HS-5 (cell line): ENCODE measurements at regions not wholly inside any gene's neighbourhood (a gene's known extent, or its start where the extent isn't known, plus 50 kb on each side); places are given as distances from the start of the nearest gene placed in this dataset.

Experiments
- DNase-seq: peaks from one replicate; pipeline ENCODE4 v3.0.0-alpha.2; 2012; ENCODE audit warnings: low read depth

DNA sequence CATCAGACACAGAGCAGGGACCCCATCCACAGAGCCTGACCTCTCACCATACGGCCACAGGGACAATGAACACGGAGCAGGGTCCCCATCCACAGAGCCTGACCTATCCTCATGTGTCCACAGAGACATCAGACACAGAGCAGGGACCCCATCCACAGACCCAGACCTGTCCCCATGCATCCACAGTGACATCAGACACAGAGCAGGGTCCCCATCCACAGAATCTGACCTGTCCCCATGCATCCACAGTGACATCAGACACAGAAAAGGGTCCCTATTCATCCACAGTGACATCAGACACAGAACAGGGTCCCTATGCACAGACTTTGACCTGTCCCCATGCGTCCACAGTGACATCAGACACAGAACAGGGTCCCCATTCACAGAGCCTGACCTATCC lies 325.1 kb upstream of the RAB6C start:
- DNase-seq: no peak

DNA sequence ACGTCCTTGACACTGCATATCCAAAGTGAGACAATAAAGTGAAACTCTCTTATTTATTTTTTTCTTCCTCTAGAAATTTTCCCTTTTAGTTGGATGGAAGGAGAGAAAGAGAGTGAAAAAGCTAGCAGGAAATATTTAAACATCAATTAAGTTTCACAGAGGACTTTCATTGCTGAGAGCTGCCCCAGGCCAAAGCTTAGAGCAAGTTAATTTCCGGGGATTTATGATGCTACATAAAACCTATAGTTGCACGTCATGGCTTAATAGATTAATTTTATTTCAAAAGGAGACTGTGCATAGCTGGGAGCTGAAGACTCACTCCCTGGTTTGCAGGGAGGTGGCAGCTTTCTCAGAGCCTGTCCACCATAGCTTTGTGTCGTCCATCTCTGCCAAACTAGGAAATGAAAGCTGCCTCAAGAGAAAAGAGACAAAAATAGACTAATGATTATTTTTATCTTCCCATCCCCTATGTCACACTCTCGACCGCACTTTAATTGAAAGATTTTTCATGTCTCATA lies 323.3 kb upstream of the RAB6C start:
- DNase-seq: no peak

DNA sequence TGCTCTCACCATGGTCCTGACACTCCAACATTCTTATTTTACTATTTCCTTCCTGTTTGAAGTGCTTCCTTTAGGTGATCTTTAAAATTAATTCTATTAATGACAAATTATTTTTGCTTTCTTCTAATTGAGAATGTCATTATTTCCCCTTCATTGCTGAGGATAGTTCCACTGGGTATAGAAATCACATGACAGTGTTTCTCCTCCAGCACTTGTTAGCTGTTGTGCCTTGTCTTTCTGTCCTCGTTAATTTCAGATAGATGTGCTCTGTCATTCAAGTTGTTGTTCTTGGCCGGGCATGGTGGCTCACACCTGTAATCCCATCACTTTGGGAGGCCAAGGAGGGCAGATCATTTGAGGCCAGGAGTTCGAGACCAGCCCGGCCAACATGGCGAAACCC lies 321.0 kb upstream of the RAB6C start:
- DNase-seq: no peak

DNA sequence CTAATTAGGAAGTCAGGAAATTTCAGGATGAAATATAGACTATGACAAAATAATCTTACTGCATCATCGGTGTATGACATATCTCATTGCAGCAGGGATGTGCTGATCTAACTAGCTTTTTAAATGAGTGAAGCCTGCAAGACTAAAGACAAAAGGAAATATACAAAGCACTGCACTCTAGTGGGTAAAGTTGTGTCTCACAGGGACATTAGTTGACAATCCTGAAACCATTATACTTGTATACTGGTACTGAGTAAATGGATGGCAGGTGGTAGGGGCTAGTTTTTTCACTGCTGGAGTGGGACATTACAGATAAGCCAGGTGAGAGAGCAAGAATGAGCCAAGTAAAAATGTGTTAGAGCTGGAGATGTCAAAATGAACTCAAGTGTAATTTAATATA lies 317.5 kb upstream of the RAB6C start:
- no peak for DNase-seq

DNA sequence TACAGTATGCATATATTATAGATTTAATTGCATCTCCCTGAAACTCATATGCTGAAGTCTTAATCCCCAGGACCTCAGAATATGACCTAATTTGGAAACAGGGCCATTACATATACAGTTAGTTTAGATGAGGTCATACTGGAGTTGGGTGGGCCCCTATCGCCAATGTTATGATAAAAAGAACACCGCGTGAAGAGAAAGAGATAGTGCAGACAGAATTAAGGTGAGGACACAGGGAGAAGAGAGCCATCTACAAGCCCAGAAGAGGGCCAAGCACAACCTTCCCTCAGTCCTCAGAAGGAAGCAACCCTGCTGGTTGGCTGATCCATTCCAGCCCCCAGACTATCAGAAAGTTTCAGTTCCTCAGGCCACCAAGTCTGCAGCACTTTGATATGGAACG lies 311.9 kb upstream of the RAB6C start:
- DNase-seq: no peak

- no peak for DNase-seq
Measured at GRCh38 chr2:129672521-129672920, 306.9 kb upstream of the RAB6C start.

DNA sequence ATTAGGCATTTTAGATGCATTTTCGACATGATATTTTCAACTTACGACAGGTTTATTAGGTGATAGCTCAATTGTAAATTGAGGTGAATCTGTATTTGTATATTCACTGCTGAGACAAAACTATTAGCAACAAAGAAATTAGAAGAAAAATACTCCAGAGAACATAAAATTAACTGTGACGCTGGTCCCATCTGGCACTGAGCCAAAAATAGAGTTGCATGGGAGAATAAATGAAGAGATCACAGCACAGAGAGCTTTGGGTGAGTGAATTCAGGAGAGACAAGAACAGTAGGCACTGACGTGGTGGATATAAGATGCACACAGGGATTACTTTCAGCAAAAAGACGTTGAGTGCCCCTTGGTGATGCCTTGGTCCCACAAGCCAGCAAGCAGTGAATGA lies 306.2 kb upstream of the RAB6C start:
- no peak for DNase-seq

GRCh38 chr2:129673847-129674711 lies 305.4 kb upstream of the RAB6C start:
- no peak for DNase-seq

DNA sequence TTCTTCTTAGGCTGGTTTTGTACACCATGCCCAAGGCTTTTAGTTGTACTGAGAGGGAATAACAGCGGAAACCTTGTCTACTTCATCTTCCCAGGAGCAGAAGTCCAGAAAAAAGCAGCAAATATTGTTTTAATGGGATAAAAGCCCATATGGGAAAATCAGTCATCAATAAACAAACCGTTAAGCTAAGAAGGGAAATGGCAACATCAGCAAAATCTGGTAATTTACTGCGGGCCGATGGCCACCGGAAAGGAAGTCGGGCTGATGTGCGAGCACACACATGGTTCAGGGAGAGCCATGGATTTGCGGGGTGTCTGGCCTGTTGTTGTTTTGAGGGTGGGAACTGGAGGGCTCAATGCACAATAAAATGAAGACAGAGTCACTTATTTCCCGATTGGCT lies 300.7 kb upstream of the RAB6C start:
- no peak for DNase-seq

- no peak for DNase-seq
Measured at GRCh38 chr2:129681788-129682187, 297.7 kb upstream of the RAB6C start.

GRCh38 chr2:129689653-129690448 lies 289.6 kb upstream of the RAB6C start:
- DNase-seq: no peak

DNA sequence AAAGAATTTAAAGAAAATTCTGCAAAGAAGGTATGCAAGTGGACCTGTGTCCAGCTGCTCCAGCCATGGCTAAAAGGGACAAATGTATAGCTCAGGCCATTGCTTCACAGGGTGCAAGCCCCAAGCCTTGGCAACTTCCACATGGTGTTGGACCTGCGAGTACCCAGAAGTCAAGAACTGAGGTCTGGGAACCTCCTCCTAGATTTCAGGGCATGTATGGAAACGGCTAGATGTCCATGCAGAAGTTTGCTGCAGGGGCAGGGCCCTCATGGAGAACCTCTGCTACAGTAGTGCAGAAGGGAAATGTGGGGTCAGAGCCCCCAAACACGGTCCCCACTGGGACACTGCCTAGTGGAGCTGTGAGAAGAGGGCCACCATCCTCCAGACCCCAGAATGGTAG lies 284.0 kb upstream of the RAB6C start:
- DNase-seq: no peak

GRCh38 chr2:129698593-129698992 lies 280.9 kb upstream of the RAB6C start:
- no peak for DNase-seq

DNA sequence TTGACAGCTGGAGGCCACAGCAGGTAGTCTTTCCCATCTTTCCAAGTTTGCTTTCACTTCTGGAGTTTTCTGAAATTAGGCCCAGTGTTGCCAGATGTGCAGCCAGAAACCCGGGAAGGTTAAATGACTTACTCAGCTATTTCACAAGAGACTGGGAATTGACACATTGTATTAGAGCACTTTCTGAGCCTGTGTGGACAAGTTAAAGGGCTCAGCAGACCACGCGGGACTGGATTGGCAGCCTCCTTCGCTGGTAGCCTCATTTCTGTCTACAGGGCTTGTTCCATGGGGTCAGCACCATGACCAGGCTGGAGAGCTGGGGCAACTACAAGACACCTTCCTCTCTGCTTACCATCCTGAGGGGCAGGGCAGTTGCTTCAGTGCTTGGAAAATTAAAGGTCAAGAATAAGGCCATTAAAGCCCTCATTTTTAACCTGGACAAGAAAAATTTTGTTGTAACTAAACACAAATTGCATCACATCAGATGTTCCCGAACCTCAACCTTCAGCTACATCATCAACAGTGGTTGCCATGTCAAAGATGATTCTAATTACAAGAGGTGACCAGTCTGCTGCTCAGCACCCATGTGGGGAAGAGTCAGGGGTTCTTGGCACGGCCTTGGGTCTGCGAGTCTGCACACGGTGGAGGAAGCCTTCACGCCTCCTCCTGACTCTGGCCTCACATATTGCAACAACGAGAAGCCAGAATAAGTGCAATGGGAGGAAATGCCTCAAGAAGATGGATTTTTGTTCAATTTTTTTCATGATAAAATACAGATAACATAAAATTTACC lies 279.5 kb upstream of the RAB6C start:
- no peak for DNase-seq

DNA sequence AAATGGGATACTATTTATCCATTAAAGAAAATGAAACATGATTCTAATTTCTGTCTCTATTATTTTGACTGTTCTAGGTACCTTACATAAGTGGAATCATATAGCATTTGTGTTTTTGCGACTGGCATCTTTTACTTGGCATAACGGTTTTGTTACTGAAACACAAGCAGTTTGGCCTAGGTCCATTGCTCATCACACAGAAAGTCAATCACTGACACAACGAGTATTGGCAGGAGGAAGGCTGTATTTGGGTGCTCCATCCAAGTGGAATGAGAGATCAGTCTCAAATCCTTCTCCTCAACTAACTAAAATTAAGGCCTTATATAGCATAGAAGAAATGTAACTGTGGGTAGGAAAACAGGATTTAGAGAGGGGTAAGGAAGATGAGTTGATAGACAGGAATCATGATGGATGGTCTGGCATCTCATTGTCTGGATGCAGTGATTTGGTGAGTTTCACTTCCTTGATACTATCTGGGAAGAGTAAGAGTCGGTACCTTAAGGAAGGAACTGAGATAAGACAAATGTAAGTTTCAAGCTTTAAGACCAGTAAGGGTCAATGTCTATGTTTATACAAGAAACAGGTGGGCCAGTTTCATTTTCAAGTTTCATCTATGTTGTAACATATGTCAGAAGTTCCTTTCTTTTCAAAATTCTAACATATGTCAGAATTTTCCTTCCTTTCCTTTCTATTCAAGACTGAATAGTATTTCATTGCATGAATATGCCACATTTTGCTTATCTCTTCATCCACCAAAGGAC lies 276.9 kb upstream of the RAB6C start:
- no peak for DNase-seq

- no peak for DNase-seq
Measured at GRCh38 chr2:129705085-129705484, 274.4 kb upstream of the RAB6C start.

DNA sequence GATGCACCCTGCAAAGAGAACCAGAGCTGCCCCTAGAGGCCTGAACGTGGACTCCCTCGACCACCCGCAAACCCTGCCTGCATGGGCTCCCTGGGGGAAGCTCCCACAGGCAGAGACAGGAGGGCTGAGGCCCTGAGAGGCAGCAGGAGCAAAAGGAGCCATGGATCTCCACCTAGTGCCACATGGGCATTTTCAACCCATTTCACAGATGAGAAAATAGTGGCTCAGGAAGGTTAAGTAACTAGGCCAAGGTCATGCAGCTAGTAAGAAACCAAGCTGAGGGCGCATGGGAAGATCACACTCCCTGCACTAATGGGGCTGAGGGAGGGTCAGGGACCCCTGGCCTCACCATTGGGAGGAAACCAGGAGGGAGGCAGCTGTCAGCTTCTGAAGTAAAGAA lies 271.7 kb upstream of the RAB6C start:
- no peak for DNase-seq

- DNase-seq: no peak
Measured at GRCh38 chr2:129708221-129708967, 271.1 kb upstream of the RAB6C start.

DNA sequence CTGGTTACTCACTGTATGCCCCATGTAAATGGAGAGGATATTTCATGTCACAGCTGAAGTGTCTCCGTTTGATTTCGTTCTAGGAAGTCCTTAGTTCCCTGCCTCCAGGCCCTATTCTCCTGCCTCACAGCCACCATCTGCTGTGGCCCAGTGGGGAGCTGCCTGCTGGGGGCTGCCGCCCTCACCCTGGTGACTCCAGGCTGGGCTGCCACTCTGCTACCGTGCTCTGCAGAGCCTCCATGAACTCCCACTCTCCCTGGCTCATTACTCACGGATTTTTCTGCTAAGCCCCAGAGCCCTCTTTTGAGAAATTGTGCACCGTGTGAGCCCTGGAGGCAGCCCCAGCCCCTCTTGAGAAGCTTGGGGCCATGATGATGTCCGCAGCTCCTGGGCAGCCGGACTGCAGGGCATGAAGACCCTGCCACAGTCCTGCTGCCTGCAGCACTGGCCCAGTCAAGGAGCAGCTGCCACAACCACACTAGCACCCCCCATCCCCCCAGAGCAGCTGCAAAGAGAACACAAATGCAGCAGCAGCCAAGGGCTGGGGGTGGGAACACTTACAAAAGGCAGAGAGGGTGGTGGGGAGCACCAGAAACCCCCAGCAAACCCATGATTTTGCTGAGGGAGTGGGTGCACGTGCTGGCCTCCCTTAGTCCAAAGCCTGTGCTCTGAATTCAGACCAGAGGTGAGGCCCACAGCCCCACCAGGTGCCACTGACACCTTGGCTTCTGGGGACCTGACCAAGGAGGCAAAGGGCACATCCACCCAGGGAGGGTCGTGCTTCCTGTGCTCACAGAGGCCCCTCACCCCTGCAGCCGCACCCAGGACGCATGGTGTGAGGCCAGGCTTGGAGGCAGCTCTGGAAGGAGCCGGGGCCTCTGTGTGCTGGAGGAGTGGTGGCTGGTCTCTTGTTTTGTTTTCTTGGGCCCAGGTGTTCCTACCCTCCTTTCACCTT lies 270.2 kb upstream of the RAB6C start:
- DNase-seq: no peak
